Skeletal muscle satellite cell (primary cell): ENCODE measurements at regions not wholly inside any gene's neighbourhood (a gene's known extent, or its start where the extent isn't known, plus 50 kb on each side); places are given as distances from the start of the nearest gene placed in this dataset.

Source experiments
- H3K27me3 ChIP-seq: 2 replicates; pipeline ENCODE4 v1.7.0; 2013; ENCODE audit warnings: low read length; ENCODE audit not compliant: control insufficient read depth, insufficient read depth
- H3K36me3 ChIP-seq: 2 replicates; pipeline ENCODE4 v1.7.0; 2013; ENCODE audit warnings: mild to moderate bottlenecking, control low read depth, low read length; ENCODE audit not compliant: insufficient read depth
- H3K4me1 ChIP-seq: 2 replicates; pipeline ENCODE4 v1.7.0; 2013; ENCODE audit warnings: low read length; ENCODE audit not compliant: control insufficient read depth, insufficient read depth
- H3K4me2 ChIP-seq: 2 replicates; pipeline ENCODE4 v1.7.0; 2013; ENCODE audit warnings: mild to moderate bottlenecking, low read length
- H3K4me3 ChIP-seq: 2 replicates; pipeline ENCODE4 v1.7.0; 2013; ENCODE audit warnings: low read length
- H3K9ac ChIP-seq: 2 replicates; pipeline ENCODE4 v1.7.0; 2013; ENCODE audit warnings: mild to moderate bottlenecking, low read depth, low read length, moderate library complexity
- H3K9me3 ChIP-seq: replicated peaks from 2 replicates; pipeline ENCODE4 v1.7.0; 2013; ENCODE audit warnings: mild to moderate bottlenecking, control low read depth, low read length

GRCh38 chr3:117962750-117963149 is 1071.9 kb downstream of the IGSF11 start:
- no peak overlapping the region for H3K9ac ChIP-seq
- H3K4me1 ChIP-seq: no peaks in the 10 kb centered on the region
- no peaks in the 10 kb centered on the region for H3K36me3 ChIP-seq
- no peaks in the 10 kb centered on the region for H3K27me3 ChIP-seq
- H3K9me3 ChIP-seq: peaks cover 3% of the 10 kb centered on the region
- no peak overlapping the region for H3K4me2 ChIP-seq
- H3K4me3 ChIP-seq: no peak overlapping the region

GRCh38 chr3:117963858-117964257 is 1070.8 kb downstream of the IGSF11 start:
- Histone ChIP-seq H3K9ac (no peak overlapping the region), H3K4me1 (no peaks in the 10 kb centered on the region), H3K36me3 (no peaks in the 10 kb centered on the region), H3K27me3 (no peaks in the 10 kb centered on the region), H3K4me2 (no peak overlapping the region), H3K4me3 (no peak overlapping the region), H3K9me3 (peaks cover 3% of the 10 kb centered on the region)

GRCh38 chr3:117964814-117965213 is 1069.8 kb downstream of the IGSF11 start:
- H3K4me2 ChIP-seq: no peak overlapping the region
- no peaks in the 10 kb centered on the region for H3K36me3 ChIP-seq
- H3K9me3 ChIP-seq: no peaks in the 10 kb centered on the region
- no peaks in the 10 kb centered on the region for H3K27me3 ChIP-seq
- H3K4me3 ChIP-seq: no peak overlapping the region
- no peaks in the 10 kb centered on the region for H3K4me1 ChIP-seq
- no peak overlapping the region for H3K9ac ChIP-seq

GRCh38 chr3:117977504-117978228 is 1057.0 kb downstream of the IGSF11 start:
- Histone ChIP-seq H3K9ac (no peak overlapping the region), H3K36me3 (no peaks in the 10 kb centered on the region), H3K4me1 (no peaks in the 10 kb centered on the region), H3K4me2 (no peak overlapping the region), H3K27me3 (no peaks in the 10 kb centered on the region), H3K4me3 (no peak overlapping the region), H3K9me3 (no peaks in the 10 kb centered on the region)

- Histone ChIP-seq H3K4me2 (no peak overlapping the region), H3K36me3 (no peaks in the 10 kb centered on the region), H3K9me3 (no peaks in the 10 kb centered on the region), H3K27me3 (no peaks in the 10 kb centered on the region), H3K4me3 (no peak overlapping the region), H3K4me1 (no peaks in the 10 kb centered on the region), H3K9ac (no peak overlapping the region)
These were observed 1055.2 kb downstream of the IGSF11 start for GRCh38 chr3:117979466-117979865.

GRCh38 chr3:117987256-117987655 is 1047.4 kb downstream of the IGSF11 start:
- Histone ChIP-seq H3K9ac (no peak overlapping the region), H3K9me3 (no peaks in the 10 kb centered on the region), H3K4me3 (no peak overlapping the region), H3K4me1 (no peaks in the 10 kb centered on the region), H3K27me3 (no peaks in the 10 kb centered on the region), H3K36me3 (no peaks in the 10 kb centered on the region), H3K4me2 (no peak overlapping the region)

- H3K4me1 ChIP-seq: no peaks in the 10 kb centered on the region
- no peak overlapping the region for H3K9ac ChIP-seq
- H3K36me3 ChIP-seq: no peaks in the 10 kb centered on the region
- H3K27me3 ChIP-seq: peaks cover 5% of the 10 kb centered on the region
- H3K9me3 ChIP-seq: no peaks in the 10 kb centered on the region
- H3K4me2 ChIP-seq: no peak overlapping the region
- no peak overlapping the region for H3K4me3 ChIP-seq
These were observed 1044.7 kb downstream of the IGSF11 start for GRCh38 chr3:117989982-117990381.

GRCh38 chr3:117990627-117991026 is 1044.0 kb downstream of the IGSF11 start:
- no peaks in the 10 kb centered on the region for H3K4me1 ChIP-seq
- H3K9me3 ChIP-seq: no peaks in the 10 kb centered on the region
- H3K27me3 ChIP-seq: peaks cover 7% of the 10 kb centered on the region
- no peak overlapping the region for H3K9ac ChIP-seq
- no peaks in the 10 kb centered on the region for H3K36me3 ChIP-seq
- no peak overlapping the region for H3K4me2 ChIP-seq
- H3K4me3 ChIP-seq: no peak overlapping the region

GRCh38 chr3:117995842-117996437 is 1038.7 kb downstream of the IGSF11 start:
- H3K27me3 ChIP-seq: peaks cover 20% of the 10 kb centered on the region
- no peak overlapping the region for H3K4me3 ChIP-seq
- peaks cover 8% of the 10 kb centered on the region for H3K4me1 ChIP-seq

GRCh38 chr3:117997201-117998049 is 1037.2 kb downstream of the IGSF11 start:
- Histone ChIP-seq H3K36me3 (no peaks in the 10 kb centered on the region), H3K27me3 (peaks cover 20% of the 10 kb centered on the region), H3K9me3 (no peaks in the 10 kb centered on the region), H3K9ac (no peak overlapping the region), H3K4me2 (peak overlapping the region; percentile 97), H3K4me1 (peaks cover 8% of the 10 kb centered on the region), H3K4me3 (peak overlapping the region; percentile 68)

More at GRCh38 chr3:117995842-117996437, 1038.7 kb downstream of the IGSF11 start:
- no peaks in the 10 kb centered on the region for H3K36me3 ChIP-seq
- no peak overlapping the region for H3K9ac ChIP-seq
- H3K9me3 ChIP-seq: no peaks in the 10 kb centered on the region
- H3K4me2 ChIP-seq: no peak overlapping the region

- Histone ChIP-seq H3K4me3 (no peak overlapping the region), H3K4me2 (no peak overlapping the region), H3K27me3 (peaks cover 20% of the 10 kb centered on the region), H3K36me3 (no peaks in the 10 kb centered on the region), H3K4me1 (peaks cover 8% of the 10 kb centered on the region), H3K9ac (no peak overlapping the region), H3K9me3 (no peaks in the 10 kb centered on the region)
These were observed 1036.6 kb downstream of the IGSF11 start for GRCh38 chr3:117998071-117998470.
